H1 (cell line): ENCODE measurements at regions not wholly inside any gene's neighbourhood (a gene's known extent, or its start where the extent isn't known, plus 50 kb on each side); places are given as distances from the start of the nearest gene placed in this dataset.

Source experiments
- CTCF ChIA-PET: fragments of 300-600 bp; sonication (Branson Sonifier 250); formaldehyde crosslinking; loops from one replicate; lab custom pipeline; 2021; ENCODE audit not compliant: partially characterized antibody; lab: Charles Lee
- POLR2A ChIA-PET: fragments of 300-600 bp; sonication (Branson Sonifier 250); formaldehyde crosslinking; loops from one replicate; lab custom pipeline; 2021; ENCODE audit warnings: inconsistent platforms; ENCODE audit not compliant: partially characterized antibody; lab: Charles Lee
- DNase-seq, 2 experiments: peaks; one replicate each; pipeline versions ENCODE4 v3.0.0 to v3.0.0-alpha.2; 2010 to 2022; ENCODE audit warnings: low spot score in 2 of 2, low read depth in 1 of 2, mixed read lengths in 1 of 2
- FAIRE-seq: peaks from 2 replicates; lab custom pipeline; 2011; peaks lifted over from hg19 to GRCh38; lab: Jason Lieb, UNC
- H2AFZ ChIP-seq: 2 replicates; pipeline ENCODE4 v1.8.1; 2012; ENCODE audit warnings: low read length, inconsistent platforms
- H2AK5ac ChIP-seq: 2 replicates; pipeline ENCODE4 v1.6.1; 2013; ENCODE audit warnings: low read depth, low read length
- H2BK120ac ChIP-seq: replicated peaks from 2 replicates; pipeline ENCODE3; 2013; ENCODE audit warnings: low read depth, low read length, inconsistent platforms
- H2BK12ac ChIP-seq: 2 replicates; pipeline ENCODE4 v1.6.1; 2013; ENCODE audit warnings: low read depth, low read length
- H2BK15ac ChIP-seq: 2 replicates; pipeline ENCODE4 v1.6.1; 2013; ENCODE audit warnings: low read length
- H2BK20ac ChIP-seq: 2 replicates; pipeline ENCODE4 v1.6.1; 2013; ENCODE audit warnings: low read length
- H2BK5ac ChIP-seq: 2 replicates; pipeline ENCODE4 v1.6.1; 2013; ENCODE audit warnings: low read depth, low read length
- H3K14ac ChIP-seq: 2 replicates; pipeline ENCODE4 v1.6.1; 2013; ENCODE audit warnings: inconsistent platforms; ENCODE audit not compliant: insufficient read length
- H3K18ac ChIP-seq: 2 replicates; pipeline ENCODE4 v1.6.1; 2013; ENCODE audit warnings: low read length; ENCODE audit errors: extremely low read depth
- H3K23ac ChIP-seq: 2 replicates; pipeline ENCODE4 v1.6.1; 2013; ENCODE audit warnings: inconsistent platforms; ENCODE audit not compliant: insufficient read length
- H3K23me2 ChIP-seq: 2 replicates; pipeline ENCODE4 v1.6.1; 2013; ENCODE audit warnings: low read depth, low read length
- H3K27ac ChIP-seq: 2 replicates; pipeline ENCODE4 v1.6.1; 2011; ENCODE audit warnings: low read depth, low read length, inconsistent platforms
- H3K27me3 ChIP-seq, 4 experiments: replicated peaks in 1 of 4; 1 replicate in 1 of 4; 2 replicates in 3 of 4; pipeline versions ENCODE4 v1.6.1 to v1.8.1; 2011 to 2013; ENCODE audit warnings: low read length in 3 of 4, mild to moderate bottlenecking in 3 of 4, inconsistent platforms in 2 of 4, mixed read lengths in 2 of 4, moderate library complexity in 1 of 4; ENCODE audit not compliant: control insufficient read depth in 3 of 4, insufficient read depth in 3 of 4; ENCODE audit errors: extremely low read depth in 1 of 4
- H3K36me3 ChIP-seq, 4 experiments: 2 replicates each; pipeline versions ENCODE4 v1.6.1 to v1.8.1; 2011 to 2013; ENCODE audit warnings: mild to moderate bottlenecking in 4 of 4, low read length in 3 of 4, moderate library complexity in 2 of 4, control low read depth in 1 of 4, inconsistent platforms in 1 of 4; ENCODE audit not compliant: insufficient read depth in 4 of 4, control insufficient read depth in 2 of 4
- H3K4ac ChIP-seq: replicated peaks from 2 replicates; pipeline ENCODE3; 2013; ENCODE audit warnings: low read length, low read depth, mixed read lengths, inconsistent platforms; ENCODE audit not compliant: insufficient read length
- H3K4me1 ChIP-seq, 4 experiments: replicated peaks in 1 of 4; 1 replicate in 1 of 4; 2 replicates in 3 of 4; pipeline versions ENCODE4 v1.6.1 to v1.8.1; 2011 to 2013; ENCODE audit warnings: low read length in 3 of 4, inconsistent platforms in 2 of 4, mixed read lengths in 1 of 4; ENCODE audit not compliant: insufficient read depth in 4 of 4, control insufficient read depth in 3 of 4
- H3K4me2 ChIP-seq, 2 experiments: 2 replicates each; pipeline versions ENCODE4 v1.6.1 to v1.8.1; 2011 to 2013; ENCODE audit warnings: low read depth in 2 of 2, low read length in 2 of 2, control low read depth in 1 of 2, inconsistent platforms in 1 of 2, mild to moderate bottlenecking in 1 of 2; ENCODE audit not compliant: insufficient read depth in 1 of 2
- H3K4me3 ChIP-seq, 4 experiments: fragments of 200-600, 300-600 bp in 1 of 4; sonication (generic), shearing (Covaris generic), sonication (Bioruptor Twin) in 1 of 4; 2 replicates each; pipeline versions ENCODE4 v1.5.1 to v1.8.1; 2011 to 2016; ENCODE audit warnings: low read length in 4 of 4, low read depth in 3 of 4, control low read depth in 2 of 4, inconsistent platforms in 2 of 4, mild to moderate bottlenecking in 2 of 4, mixed read lengths in 1 of 4, moderate library complexity in 1 of 4; ENCODE audit not compliant: insufficient read depth in 2 of 4; ENCODE audit errors: extremely low read depth in 1 of 4
- H3K56ac ChIP-seq: replicated peaks from 2 replicates; pipeline ENCODE3; 2013; ENCODE audit warnings: low read depth, mild to moderate bottlenecking, mixed read lengths, low read length, inconsistent platforms; ENCODE audit not compliant: insufficient read length
- H3K79me1 ChIP-seq: 2 replicates; pipeline ENCODE4 v1.6.1; 2013; ENCODE audit warnings: low read depth, low read length, control low read depth
- H3K79me2 ChIP-seq, 2 experiments: 2 replicates each; pipeline versions ENCODE4 v1.6.1 to v1.8.1; 2012 to 2013; ENCODE audit warnings: low read length in 2 of 2, mild to moderate bottlenecking in 2 of 2, inconsistent platforms in 1 of 2; ENCODE audit not compliant: insufficient read depth in 2 of 2, control insufficient read depth in 1 of 2
- H3K9ac ChIP-seq, 4 experiments: replicated peaks in 1 of 4; 1 replicate in 1 of 4; 2 replicates in 3 of 4; pipeline versions ENCODE4 v1.6.1 to v1.8.1; 2011 to 2013; ENCODE audit warnings: low read depth in 3 of 4, low read length in 3 of 4, control low read depth in 2 of 4, mild to moderate bottlenecking in 2 of 4, moderate library complexity in 2 of 4, inconsistent platforms in 1 of 4; ENCODE audit errors: extremely low read depth in 1 of 4
- H3K9me3 ChIP-seq, 2 experiments: 2 replicates each; pipeline versions ENCODE4 v1.6.1 to v1.8.1; 2012 to 2013; ENCODE audit warnings: mild to moderate bottlenecking in 2 of 2, moderate library complexity in 2 of 2, control low read depth in 1 of 2, inconsistent platforms in 1 of 2, low read depth in 1 of 2, low read length in 1 of 2, mixed read lengths in 1 of 2; ENCODE audit not compliant: insufficient read depth in 2 of 2
- H4K20me1 ChIP-seq, 2 experiments: replicated peaks in 1 of 2; 2 replicates each; pipeline versions ENCODE3 to v1.8.1; 2011 to 2013; ENCODE audit warnings: inconsistent platforms in 2 of 2, low read length in 2 of 2, mild to moderate bottlenecking in 1 of 2; ENCODE audit not compliant: insufficient read depth in 2 of 2, control insufficient read depth in 1 of 2
- H4K5ac ChIP-seq: 2 replicates; pipeline ENCODE4 v1.6.1; 2013; ENCODE audit warnings: low read length, low read depth, mixed read lengths, inconsistent platforms; ENCODE audit not compliant: insufficient read length
- H4K8ac ChIP-seq: 2 replicates; pipeline ENCODE4 v1.8.0; 2013; ENCODE audit warnings: mild to moderate bottlenecking, moderate library complexity, low read length, inconsistent platforms; ENCODE audit not compliant: insufficient read depth; ENCODE audit errors: extremely low read depth
- H4K91ac ChIP-seq: replicated peaks from 2 replicates; pipeline ENCODE3; 2013; ENCODE audit warnings: low read length, mixed read lengths, inconsistent platforms; ENCODE audit not compliant: insufficient read length
- BRCA1 ChIP-seq: IDR thresholded peaks from 2 replicates; pipeline ENCODE4 v1.6.1; 2012; ENCODE audit warnings: low read depth, low read length, improper control_type of control experiment
- CHD1 ChIP-seq: IDR thresholded peaks from 2 replicates; pipeline ENCODE4 v1.6.1; 2012; ENCODE audit warnings: low read depth, low read length, improper control_type of control experiment
- CHD2 ChIP-seq: IDR thresholded peaks from 2 replicates; pipeline ENCODE4 v1.6.1; 2012; ENCODE audit warnings: low read length, improper control_type of control experiment
- CREB1 ChIP-seq: IDR thresholded peaks from 2 replicates; pipeline ENCODE4 v1.6.1; 2012; ENCODE audit warnings: inconsistent platforms
- EGR1 ChIP-seq: IDR thresholded peaks from 2 replicates; pipeline ENCODE4 v1.6.1; 2011; ENCODE audit warnings: low read depth, low read length, borderline replicate concordance
- JUND ChIP-seq: IDR thresholded peaks from 2 replicates; pipeline ENCODE4 v1.6.1; 2011; ENCODE audit warnings: mild to moderate bottlenecking, improper control_type of control experiment, low read length
- MAFK ChIP-seq: IDR thresholded peaks from 2 replicates; pipeline ENCODE4 v1.6.1; 2012; ENCODE audit warnings: low read depth, mild to moderate bottlenecking, improper control_type of control experiment, low read length
- NANOG ChIP-seq: IDR thresholded peaks from 2 replicates; pipeline ENCODE4 v1.6.1; 2011; ENCODE audit warnings: low read length, low read depth, mild to moderate bottlenecking, inconsistent platforms; ENCODE audit not compliant: insufficient read depth, poor library complexity, severe bottlenecking
- POU5F1 ChIP-seq: IDR thresholded peaks from 2 replicates; pipeline ENCODE4 v1.6.1; 2011; ENCODE audit warnings: low read depth, mild to moderate bottlenecking, low read length, moderate library complexity
- RNF2 ChIP-seq: fragments of 200-900, 300-1000 bp; sonication (generic); IDR thresholded peaks from 2 replicates; pipeline ENCODE4 v1.7.1; 2016; ENCODE audit warnings: borderline replicate concordance, low read depth, mild to moderate bottlenecking, antibody characterized with exemption, low read length; ENCODE audit not compliant: poor library complexity, severe bottlenecking; ENCODE audit errors: missing control alignments
- RXRA ChIP-seq: IDR thresholded peaks from 2 replicates; pipeline ENCODE4 v1.6.1; 2011; ENCODE audit warnings: low read depth, mild to moderate bottlenecking, low read length, moderate library complexity; ENCODE audit not compliant: insufficient read depth
- SIX5 ChIP-seq: IDR thresholded peaks from 2 replicates; pipeline ENCODE4 v1.6.1; 2011; ENCODE audit warnings: mild to moderate bottlenecking, low read depth, low read length
- SUZ12 ChIP-seq: fragments of 200-600 bp; sonication (generic); IDR thresholded peaks from 2 replicates; pipeline ENCODE4 v1.6.1; 2012; ENCODE audit warnings: mild to moderate bottlenecking, inconsistent platforms, low read length, moderate library complexity, mixed read lengths
- YY1 ChIP-seq: IDR thresholded peaks from 2 replicates; pipeline ENCODE4 v1.6.1; 2011; ENCODE audit warnings: low read depth, mild to moderate bottlenecking, low read length
- WGBS, 2 experiments: shearing (Covaris generic) in 1 of 2; methylation state at CpG; one replicate each; pipeline versions ENCODE4 v1.1.6 to v1.1.7; 2013 to 2015; ENCODE audit warnings: low lambda C conversion rate in 2 of 2, mixed read lengths in 2 of 2, inconsistent platforms in 1 of 2, low coverage in 1 of 2, missing lambda C conversion rate in 1 of 2; ENCODE audit not compliant: insufficient replicate concordance in 2 of 2, insufficient coverage in 1 of 2, insufficient read length in 1 of 2; ENCODE audit errors: extremely low coverage in 1 of 2, missing lambda C conversion rate in 1 of 2; 5-methylcytosine and 5-hydroxymethylcytosine counted together
- TF ChIP-seq, protein P1 (sequence below): IDR thresholded peaks from 2 replicates; pipeline ENCODE4 v1.6.1; 2011; ENCODE audit warnings: low read length, improper control_type of control experiment

DNA sequence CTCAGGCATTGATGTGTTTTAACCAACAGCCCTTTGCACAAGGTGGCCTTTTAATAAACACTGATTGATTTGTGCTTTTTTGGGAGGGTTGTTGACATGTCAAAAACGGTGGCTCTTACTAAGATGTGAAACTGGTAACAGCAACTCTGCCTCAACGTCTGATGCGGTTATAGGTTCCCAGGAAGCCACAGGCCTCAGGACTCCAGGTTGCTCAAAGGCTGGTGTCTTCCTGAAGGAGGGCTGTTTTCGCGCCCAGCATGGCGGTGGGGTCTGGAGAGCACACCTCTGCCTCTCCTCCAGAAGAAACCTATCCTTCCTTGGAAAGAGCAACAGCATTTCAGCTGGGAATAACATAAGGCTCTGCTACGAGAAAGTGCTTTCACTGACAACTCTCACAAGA, 187.5 kb downstream of the IRF8 start:
- DNase-seq: no peak
- Histone ChIP-seq H3K23me2 (no peaks in the 10 kb centered on the region), H3K27ac (no peak overlapping the region), H3K9ac (no peak overlapping the region), H2BK5ac (no peak overlapping the region), H3K4me2 (no peak overlapping the region), H3K4me3 (no peak overlapping the region), H2BK12ac (no peak overlapping the region), H2AFZ (no peak overlapping the region), H3K14ac (no peak overlapping the region), H3K36me3 (no peaks in the 10 kb centered on the region), H3K79me2 (no peaks in the 10 kb centered on the region), H4K20me1 (no peaks in the 10 kb centered on the region), H3K23ac (no peak overlapping the region), H3K56ac (no peak overlapping the region), H3K27me3 (no peaks in the 10 kb centered on the region), H3K79me1 (no peaks in the 10 kb centered on the region), H4K91ac (no peak overlapping the region), H2BK120ac (no peak overlapping the region), H3K4ac (no peak overlapping the region), H2BK20ac (no peak overlapping the region), H3K4me1 (peaks cover 0 to 8% (median 5%) of the 10 kb centered on the region in 4 experiments; a peak in 6 of 7 replicates), H3K18ac (no peak overlapping the region), H2BK15ac (no peak overlapping the region), H4K5ac (no peak overlapping the region), H4K8ac (no peak overlapping the region), H2AK5ac (no peak overlapping the region), H3K9me3 (no peaks in the 10 kb centered on the region)
- 90% methylated on average over 7 of the region's 7 CpGs; no CpG with 5 or more reads in 1 of the 2 experiments for WGBS, 2 experiments
- POLR2A ChIA-PET: no interaction called here
- CTCF ChIA-PET: no interaction called here
- no peak for FAIRE-seq
- TF ChIP-seq BRCA1 (no peak), CHD2 (no peak), CREB1 (no peak), NANOG (no peak), POU5F1 (no peak), YY1 (no peak), SUZ12 (no peak), EGR1 (no peak), SIX5 (no peak), RXRA (no peak), RNF2 (no peak), JUND (no peak), CHD1 (no peak), MAFK (no peak)
- TF ChIP-seq, protein P1, sequence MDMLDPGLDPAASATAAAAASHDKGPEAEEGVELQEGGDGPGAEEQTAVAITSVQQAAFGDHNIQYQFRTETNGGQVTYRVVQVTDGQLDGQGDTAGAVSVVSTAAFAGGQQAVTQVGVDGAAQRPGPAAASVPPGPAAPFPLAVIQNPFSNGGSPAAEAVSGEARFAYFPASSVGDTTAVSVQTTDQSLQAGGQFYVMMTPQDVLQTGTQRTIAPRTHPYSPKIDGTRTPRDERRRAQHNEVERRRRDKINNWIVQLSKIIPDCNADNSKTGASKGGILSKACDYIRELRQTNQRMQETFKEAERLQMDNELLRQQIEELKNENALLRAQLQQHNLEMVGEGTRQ: no peak
